RWPE1 (cell line): ENCODE measurements at regions not wholly inside any gene's neighbourhood (a gene's known extent, or its start where the extent isn't known, plus 50 kb on each side); places are given as distances from the start of the nearest gene placed in this dataset.

Experiments used
- CTCF ChIA-PET: fragments of 350-600 bp; sonication (Branson Sonifier 250); formaldehyde crosslinking; extraction: SDS; loops from one replicate; lab custom pipeline; 2021; lab: Yijun Ruan, JAX
- POLR2A ChIA-PET: fragments of 400-600 bp; formaldehyde crosslinking; extraction: SDS; loops from one replicate; lab custom pipeline; 2020; ENCODE audit warnings: antibody characterized with exemption; ENCODE audit not compliant: low non-redundant PET; lab: Yijun Ruan, JAX
- DNase-seq: peaks from one replicate; pipeline ENCODE4 v3.0.0; 2012; ENCODE audit warnings: low spot score
- H3K27ac ChIP-seq: fragments of 450-650 bp; 2 replicates; pipeline ENCODE4 v1.5.1; 2017
- TF ChIP-seq, protein P1 (sequence below): fragments of 450-650 bp; conservative IDR thresholded peaks from 2 replicates; pipeline ENCODE4 v1.5.1; 2017; ENCODE audit warnings: low read depth, mild to moderate bottlenecking

DNA sequence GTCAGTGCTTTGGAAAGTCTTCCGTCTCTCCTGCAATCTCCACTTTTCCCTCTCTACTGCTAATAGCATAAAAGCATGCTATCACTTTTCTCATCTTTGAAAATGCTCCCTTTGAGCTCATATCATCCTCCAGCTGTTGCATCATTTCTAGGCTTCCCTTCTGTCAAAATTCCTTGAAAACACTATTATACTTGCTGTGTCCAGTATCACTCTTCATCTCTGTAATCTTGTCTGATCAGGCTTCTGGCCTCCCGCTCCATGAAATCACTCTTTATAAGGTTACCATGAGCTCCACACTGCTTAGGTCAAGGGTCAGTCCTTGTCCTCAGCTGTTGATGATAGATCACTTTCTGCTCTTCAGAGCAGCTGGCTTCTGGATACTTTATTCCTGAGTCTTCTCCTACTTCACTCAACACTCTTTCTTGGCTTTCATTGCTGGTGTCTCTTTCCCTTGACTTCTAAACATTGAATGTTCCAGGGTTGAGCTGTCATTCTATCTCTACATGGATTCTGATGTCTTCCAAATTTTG is 50.9 kb upstream of the SPTSSB start:
- CTCF ChIA-PET = interaction anchor here (0.8 kb wide), 1 partner anchor 1428 kb away, joined by 3 read pairs; no protein-coding TSS in a partner anchor
- TF ChIP-seq, protein P1, sequence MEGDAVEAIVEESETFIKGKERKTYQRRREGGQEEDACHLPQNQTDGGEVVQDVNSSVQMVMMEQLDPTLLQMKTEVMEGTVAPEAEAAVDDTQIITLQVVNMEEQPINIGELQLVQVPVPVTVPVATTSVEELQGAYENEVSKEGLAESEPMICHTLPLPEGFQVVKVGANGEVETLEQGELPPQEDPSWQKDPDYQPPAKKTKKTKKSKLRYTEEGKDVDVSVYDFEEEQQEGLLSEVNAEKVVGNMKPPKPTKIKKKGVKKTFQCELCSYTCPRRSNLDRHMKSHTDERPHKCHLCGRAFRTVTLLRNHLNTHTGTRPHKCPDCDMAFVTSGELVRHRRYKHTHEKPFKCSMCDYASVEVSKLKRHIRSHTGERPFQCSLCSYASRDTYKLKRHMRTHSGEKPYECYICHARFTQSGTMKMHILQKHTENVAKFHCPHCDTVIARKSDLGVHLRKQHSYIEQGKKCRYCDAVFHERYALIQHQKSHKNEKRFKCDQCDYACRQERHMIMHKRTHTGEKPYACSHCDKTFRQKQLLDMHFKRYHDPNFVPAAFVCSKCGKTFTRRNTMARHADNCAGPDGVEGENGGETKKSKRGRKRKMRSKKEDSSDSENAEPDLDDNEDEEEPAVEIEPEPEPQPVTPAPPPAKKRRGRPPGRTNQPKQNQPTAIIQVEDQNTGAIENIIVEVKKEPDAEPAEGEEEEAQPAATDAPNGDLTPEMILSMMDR = no peak
- DNase-seq = no peak
- H3K27ac ChIP-seq = no peak overlapping the region
- POLR2A ChIA-PET = no interaction called here
